ENCODE measurements at regions not wholly inside any gene's neighbourhood (a gene's known extent, or its start where the extent isn't known, plus 50 kb on each side); places are given as distances from the start of the nearest gene placed in this dataset.

- DNase-seq (ENCODE audit: insufficient read length) (no peak), FAIRE-seq (no peak)
- TF ChIP-seq POLR2A (IDR thresholded peaks at IDR 0.05; ENCODE audit: low read depth, low read length) = no peak
- TF ChIP-seq TAF1 (IDR thresholded peaks at IDR 0.05; ENCODE audit: borderline replicate concordance, low read depth, low read length) = no peak
- no peak for TF ChIP-seq POLR2AphosphoS5 (IDR thresholded peaks at IDR 0.05; ENCODE audit: low read depth, low read length)
Observed at GRCh38 chr2:116716444-116716843, 1098.0 kb upstream of the DDX18 start.

- FAIRE-seq (no peak), DNase-seq (ENCODE audit: insufficient read length) (no peak)
- no peak for TF ChIP-seq TAF1 (IDR thresholded peaks at IDR 0.05; ENCODE audit: borderline replicate concordance, low read depth, low read length)
- no peak for TF ChIP-seq POLR2AphosphoS5 (IDR thresholded peaks at IDR 0.05; ENCODE audit: low read depth, low read length)
- no peak for TF ChIP-seq POLR2A (IDR thresholded peaks at IDR 0.05; ENCODE audit: low read depth, low read length)
Observed at GRCh38 chr2:116717832-116718231, 1096.7 kb upstream of the DDX18 start.

GRCh38 chr2:116718451-116718850, 1096.0 kb upstream of the DDX18 start:
- DNase-seq (ENCODE audit: insufficient read length) (no peak), FAIRE-seq (no peak)
- TF ChIP-seq POLR2A (IDR thresholded peaks at IDR 0.05; ENCODE audit: low read depth, low read length) = no peak
- TF ChIP-seq POLR2AphosphoS5 (IDR thresholded peaks at IDR 0.05; ENCODE audit: low read depth, low read length) = no peak
- TF ChIP-seq TAF1 (IDR thresholded peaks at IDR 0.05; ENCODE audit: borderline replicate concordance, low read depth, low read length) = no peak

GRCh38 chr2:116719836-116720235, 1094.7 kb upstream of the DDX18 start:
- FAIRE-seq (no peak), DNase-seq (ENCODE audit: insufficient read length) (no peak)
- TF ChIP-seq POLR2AphosphoS5 (IDR thresholded peaks at IDR 0.05; ENCODE audit: low read depth, low read length) = no peak
- TF ChIP-seq TAF1 (IDR thresholded peaks at IDR 0.05; ENCODE audit: borderline replicate concordance, low read depth, low read length) = no peak
- TF ChIP-seq POLR2A (IDR thresholded peaks at IDR 0.05; ENCODE audit: low read depth, low read length) = no peak

- TF ChIP-seq POLR2A (IDR thresholded peaks at IDR 0.05; ENCODE audit: low read depth, low read length) (no peak), TAF1 (IDR thresholded peaks at IDR 0.05; ENCODE audit: borderline replicate concordance, low read depth, low read length) (no peak), POLR2AphosphoS5 (IDR thresholded peaks at IDR 0.05; ENCODE audit: low read depth, low read length) (no peak)
- no peak for FAIRE-seq
Observed at GRCh38 chr2:116724550-116724949, 1089.9 kb upstream of the DDX18 start.

GRCh38 chr2:116732322-116732721, 1082.2 kb upstream of the DDX18 start:
- DNase-seq (ENCODE audit: insufficient read length) (no peak), FAIRE-seq (no peak)
- TF ChIP-seq POLR2AphosphoS5 (IDR thresholded peaks at IDR 0.05; ENCODE audit: low read depth, low read length) (no peak), POLR2A (IDR thresholded peaks at IDR 0.05; ENCODE audit: low read depth, low read length) (no peak), TAF1 (IDR thresholded peaks at IDR 0.05; ENCODE audit: borderline replicate concordance, low read depth, low read length) (no peak)

More at GRCh38 chr2:116724550-116724949, 1089.9 kb upstream of the DDX18 start:
- DNase-seq (ENCODE audit: insufficient read length) = no peak

GRCh38 chr2:116733699-116734098, 1080.8 kb upstream of the DDX18 start:
- TF ChIP-seq TAF1 (IDR thresholded peaks at IDR 0.05; ENCODE audit: borderline replicate concordance, low read depth, low read length) = no peak
- no peak for TF ChIP-seq POLR2AphosphoS5 (IDR thresholded peaks at IDR 0.05; ENCODE audit: low read depth, low read length)
- TF ChIP-seq POLR2A (IDR thresholded peaks at IDR 0.05; ENCODE audit: low read depth, low read length) = no peak
- DNase-seq (ENCODE audit: insufficient read length) (no peak), FAIRE-seq (no peak)

- FAIRE-seq (no peak), DNase-seq (ENCODE audit: insufficient read length) (no peak)
- TF ChIP-seq POLR2AphosphoS5 (IDR thresholded peaks at IDR 0.05; ENCODE audit: low read depth, low read length) (no peak), POLR2A (IDR thresholded peaks at IDR 0.05; ENCODE audit: low read depth, low read length) (no peak), TAF1 (IDR thresholded peaks at IDR 0.05; ENCODE audit: borderline replicate concordance, low read depth, low read length) (no peak)
Observed at GRCh38 chr2:116737951-116738350, 1076.5 kb upstream of the DDX18 start.

GRCh38 chr2:116747103-116747502, 1067.4 kb upstream of the DDX18 start:
- TF ChIP-seq POLR2AphosphoS5 (IDR thresholded peaks at IDR 0.05; ENCODE audit: low read depth, low read length) (no peak), POLR2A (IDR thresholded peaks at IDR 0.05; ENCODE audit: low read depth, low read length) (no peak), TAF1 (IDR thresholded peaks at IDR 0.05; ENCODE audit: borderline replicate concordance, low read depth, low read length) (no peak)
- FAIRE-seq (no peak), DNase-seq (ENCODE audit: insufficient read length) (no peak)

GRCh38 chr2:116749994-116750393, 1064.5 kb upstream of the DDX18 start:
- DNase-seq (ENCODE audit: insufficient read length) = no peak
- FAIRE-seq = no peak
- TF ChIP-seq TAF1 (IDR thresholded peaks at IDR 0.05; ENCODE audit: borderline replicate concordance, low read depth, low read length) (no peak), POLR2A (IDR thresholded peaks at IDR 0.05; ENCODE audit: low read depth, low read length) (no peak), POLR2AphosphoS5 (IDR thresholded peaks at IDR 0.05; ENCODE audit: low read depth, low read length) (no peak)

GRCh38 chr2:116754381-116755101, 1060.0 kb upstream of the DDX18 start:
- no peak for DNase-seq (ENCODE audit: insufficient read length)
- no peak for TF ChIP-seq POLR2A (IDR thresholded peaks at IDR 0.05; ENCODE audit: low read depth, low read length)
- no peak for TF ChIP-seq TAF1 (IDR thresholded peaks at IDR 0.05; ENCODE audit: borderline replicate concordance, low read depth, low read length)
- no peak for TF ChIP-seq POLR2AphosphoS5 (IDR thresholded peaks at IDR 0.05; ENCODE audit: low read depth, low read length)
- no peak for FAIRE-seq

GRCh38 chr2:116761864-116762263, 1052.6 kb upstream of the DDX18 start:
- DNase-seq (ENCODE audit: insufficient read length) (no peak), FAIRE-seq (no peak)
- TF ChIP-seq POLR2A (IDR thresholded peaks at IDR 0.05; ENCODE audit: low read depth, low read length) (no peak), TAF1 (IDR thresholded peaks at IDR 0.05; ENCODE audit: borderline replicate concordance, low read depth, low read length) (no peak), POLR2AphosphoS5 (IDR thresholded peaks at IDR 0.05; ENCODE audit: low read depth, low read length) (no peak)
